Neural progenitor cell (in vitro differentiated cells): ENCODE measurements at regions not wholly inside any gene's neighbourhood (a gene's known extent, or its start where the extent isn't known, plus 50 kb on each side); places are given as distances from the start of the nearest gene placed in this dataset.

Source experiments
- DNase-seq: peaks from one replicate; pipeline ENCODE4 v3.0.0-alpha.2; 2016; ENCODE audit warnings: low spot score
- H2AFZ ChIP-seq: fragments of 200-600 bp; sonication (generic); replicated peaks from 2 replicates; pipeline ENCODE4 v1.6.1; 2016; ENCODE audit warnings: antibody characterized with exemption
- H3F3A ChIP-seq: fragments of 200-600 bp; sonication (generic); 2 replicates; pipeline ENCODE4 v1.6.1; 2016; ENCODE audit warnings: antibody characterized with exemption, low read depth
- H3K27ac ChIP-seq: fragments of 200-600 bp; sonication (generic); 2 replicates; pipeline ENCODE4 v1.5.1; 2016; ENCODE audit warnings: mild to moderate bottlenecking
- H3K27me3 ChIP-seq: fragments of 200-600 bp; sonication (generic); 2 replicates; pipeline ENCODE4 v1.6.1; 2016; ENCODE audit warnings: mild to moderate bottlenecking, moderate library complexity
- H3K36me3 ChIP-seq: fragments of 200-600 bp; sonication (generic); 2 replicates; pipeline ENCODE4 v1.5.1; 2016
- H3K4me1 ChIP-seq: fragments of 200-600 bp; sonication (generic); 2 replicates; pipeline ENCODE4 v1.6.1; 2016; ENCODE audit warnings: mixed run types
- H3K4me2 ChIP-seq: fragments of 200-600 bp; sonication (generic); 2 replicates; pipeline ENCODE4 v1.6.1; 2016
- H3K4me3 ChIP-seq: fragments of 200-600 bp; sonication (generic); 2 replicates; pipeline ENCODE4 v1.5.1; 2016
- H3K79me2 ChIP-seq: fragments of 200-600 bp; sonication (generic); 2 replicates; pipeline ENCODE4 v1.6.1; 2016; ENCODE audit warnings: low read depth
- H3K9ac ChIP-seq: fragments of 200-600 bp; sonication (generic); 2 replicates; pipeline ENCODE4 v1.6.1; 2016
- H3K9me3 ChIP-seq: fragments of 200-600 bp; sonication (generic); 2 replicates; pipeline ENCODE4 v1.5.1; 2016; ENCODE audit warnings: low read depth
- H4K20me1 ChIP-seq: fragments of 200-600 bp; sonication (generic); 2 replicates; pipeline ENCODE4 v1.6.1; 2016; ENCODE audit warnings: low read depth
- H3K27ac Mint-ChIP-seq: 3 replicates; pipeline ENCODE4 v1.8.0; 2021; ENCODE audit warnings: mixed read lengths
- H3K27me3 Mint-ChIP-seq: 2 replicates; pipeline ENCODE4 v1.8.0; 2022; ENCODE audit warnings: low read depth, mild to moderate bottlenecking, inconsistent platforms, moderate library complexity, mixed read lengths; ENCODE audit not compliant: insufficient read depth
- H3K36me3 Mint-ChIP-seq: 3 replicates; pipeline ENCODE4 v1.8.0; 2021; ENCODE audit warnings: mixed read lengths
- H3K4me1 Mint-ChIP-seq: 3 replicates; pipeline ENCODE4 v1.8.0; 2021; ENCODE audit warnings: mixed read lengths
- H3K4me3 Mint-ChIP-seq: 3 replicates; pipeline ENCODE4 v1.8.0; 2021; ENCODE audit warnings: mild to moderate bottlenecking, moderate library complexity, mixed read lengths
- H3K9me3 Mint-ChIP-seq: 3 replicates; pipeline ENCODE4 v1.8.0; 2020; ENCODE audit warnings: mixed read lengths
- EZH2 ChIP-seq: fragments of 200-600 bp; sonication (generic); IDR thresholded peaks from 2 replicates; pipeline ENCODE4 v1.6.1; 2017; ENCODE audit warnings: antibody characterized with exemption, mild to moderate bottlenecking, moderate library complexity
- EZH2phosphoT487 ChIP-seq: fragments of 200-600 bp; sonication (generic); IDR thresholded peaks from 2 replicates; pipeline ENCODE4 v1.6.1; 2017; ENCODE audit warnings: antibody characterized with exemption
- TF ChIP-seq, protein P1 (sequence below): fragments of 200-600 bp; sonication (generic); IDR thresholded peaks from 2 replicates; pipeline ENCODE4 v1.5.1; 2017; ENCODE audit warnings: antibody characterized with exemption, mild to moderate bottlenecking

DNA sequence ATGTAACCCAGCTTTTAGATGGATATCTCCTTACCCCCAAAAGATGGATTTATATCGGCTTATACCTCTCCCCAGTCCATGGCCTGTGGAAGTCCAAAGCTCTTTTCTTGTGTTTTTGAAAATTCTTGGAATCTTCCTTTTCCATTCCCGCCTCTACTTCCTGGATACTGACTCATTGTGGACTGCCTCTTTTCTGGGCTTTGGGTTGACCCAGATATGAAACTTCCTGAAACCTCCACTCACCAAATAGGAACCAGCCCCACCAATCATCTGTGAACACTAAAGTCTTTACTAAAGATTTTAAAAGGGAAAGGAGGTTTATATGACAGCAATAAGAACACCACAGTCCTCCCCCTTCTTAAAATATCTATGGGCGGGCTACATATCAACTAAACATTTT is 163.4 kb upstream of the SYN3 start:
- TF ChIP-seq EZH2phosphoT487 = no peak
- TF ChIP-seq, protein P1, sequence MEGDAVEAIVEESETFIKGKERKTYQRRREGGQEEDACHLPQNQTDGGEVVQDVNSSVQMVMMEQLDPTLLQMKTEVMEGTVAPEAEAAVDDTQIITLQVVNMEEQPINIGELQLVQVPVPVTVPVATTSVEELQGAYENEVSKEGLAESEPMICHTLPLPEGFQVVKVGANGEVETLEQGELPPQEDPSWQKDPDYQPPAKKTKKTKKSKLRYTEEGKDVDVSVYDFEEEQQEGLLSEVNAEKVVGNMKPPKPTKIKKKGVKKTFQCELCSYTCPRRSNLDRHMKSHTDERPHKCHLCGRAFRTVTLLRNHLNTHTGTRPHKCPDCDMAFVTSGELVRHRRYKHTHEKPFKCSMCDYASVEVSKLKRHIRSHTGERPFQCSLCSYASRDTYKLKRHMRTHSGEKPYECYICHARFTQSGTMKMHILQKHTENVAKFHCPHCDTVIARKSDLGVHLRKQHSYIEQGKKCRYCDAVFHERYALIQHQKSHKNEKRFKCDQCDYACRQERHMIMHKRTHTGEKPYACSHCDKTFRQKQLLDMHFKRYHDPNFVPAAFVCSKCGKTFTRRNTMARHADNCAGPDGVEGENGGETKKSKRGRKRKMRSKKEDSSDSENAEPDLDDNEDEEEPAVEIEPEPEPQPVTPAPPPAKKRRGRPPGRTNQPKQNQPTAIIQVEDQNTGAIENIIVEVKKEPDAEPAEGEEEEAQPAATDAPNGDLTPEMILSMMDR = no peak
- no peak for TF ChIP-seq EZH2
- H3K4me1 Mint-ChIP-seq = peaks cover 23% of the 10 kb centered on the region
- Histone ChIP-seq H3K27me3 (peaks cover 12% of the 10 kb centered on the region), H3K27ac (no peak overlapping the region), H3K4me2 (no peak overlapping the region), H4K20me1 (no peaks in the 10 kb centered on the region), H3K9ac (no peak overlapping the region), H3K4me3 (no peak overlapping the region), H3K9me3 (no peaks in the 10 kb centered on the region), H3F3A (no peaks in the 10 kb centered on the region), H3K79me2 (no peaks in the 10 kb centered on the region), H3K4me1 (no peaks in the 10 kb centered on the region), H2AFZ (no peak overlapping the region), H3K36me3 (no peaks in the 10 kb centered on the region)
- no peak for DNase-seq
- H3K27me3 Mint-ChIP-seq = peaks cover 9% of the 10 kb centered on the region
- no peaks in the 10 kb centered on the region for H3K36me3 Mint-ChIP-seq
- no peak overlapping the region for H3K27ac Mint-ChIP-seq
- H3K4me3 Mint-ChIP-seq = no peak overlapping the region
- peaks cover 14% of the 10 kb centered on the region for H3K9me3 Mint-ChIP-seq

GRCh38 chr22:33220476-33221080 is 162.4 kb upstream of the SYN3 start:
- H3F3A ChIP-seq = no peaks in the 10 kb centered on the region
- H3K36me3 Mint-ChIP-seq = no peaks in the 10 kb centered on the region
- TF ChIP-seq EZH2 (no peak), EZH2phosphoT487 (no peak)
- TF ChIP-seq, protein P1 = no peak

GRCh38 chr22:33219648-33220384 is 161.6 kb upstream of the SYN3 start:
- H3K9ac ChIP-seq = no peak overlapping the region
- H3K79me2 ChIP-seq = no peaks in the 10 kb centered on the region
- H3F3A ChIP-seq = no peaks in the 10 kb centered on the region
- TF ChIP-seq EZH2 (no peak), EZH2phosphoT487 (no peak)
- TF ChIP-seq, protein P1 = no peak
- H3K27ac Mint-ChIP-seq = no peak overlapping the region
- H3K4me3 ChIP-seq = no peak overlapping the region
- H3K27me3 ChIP-seq = peaks cover 12% of the 10 kb centered on the region
- H3K4me2 ChIP-seq = no peak overlapping the region
- H3K4me1 ChIP-seq = no peaks in the 10 kb centered on the region
- peaks cover 6% of the 10 kb centered on the region for H3K27me3 Mint-ChIP-seq
- H3K4me3 Mint-ChIP-seq = no peak overlapping the region
- no peak overlapping the region for H2AFZ ChIP-seq
- peaks cover 9% of the 10 kb centered on the region for H3K9me3 Mint-ChIP-seq
- H3K36me3 Mint-ChIP-seq = no peaks in the 10 kb centered on the region
- peaks cover 23% of the 10 kb centered on the region for H3K4me1 Mint-ChIP-seq
- peak; percentile 10 for DNase-seq
- no peak overlapping the region for H3K27ac ChIP-seq
- no peaks in the 10 kb centered on the region for H3K36me3 ChIP-seq
- no peaks in the 10 kb centered on the region for H4K20me1 ChIP-seq
- no peaks in the 10 kb centered on the region for H3K9me3 ChIP-seq

More at GRCh38 chr22:33220476-33221080, 162.4 kb upstream of the SYN3 start:
- Histone ChIP-seq H3K4me3 (no peak overlapping the region), H3K4me2 (no peak overlapping the region), H2AFZ (no peak overlapping the region), H3K9ac (no peak overlapping the region), H3K27me3 (peaks cover 12% of the 10 kb centered on the region), H3K27ac (no peak overlapping the region), H4K20me1 (no peaks in the 10 kb centered on the region), H3K4me1 (no peaks in the 10 kb centered on the region), H3K9me3 (no peaks in the 10 kb centered on the region), H3K79me2 (no peaks in the 10 kb centered on the region), H3K36me3 (no peaks in the 10 kb centered on the region)
- DNase-seq = peak; percentile 10
- peaks cover 8% of the 10 kb centered on the region for H3K27me3 Mint-ChIP-seq
- H3K4me3 Mint-ChIP-seq = no peak overlapping the region
- peaks cover 23% of the 10 kb centered on the region for H3K4me1 Mint-ChIP-seq
- peaks cover 9% of the 10 kb centered on the region for H3K9me3 Mint-ChIP-seq
- peak overlapping the region; percentile 59 for H3K27ac Mint-ChIP-seq
